Colonic mucosa (tissue), 4 donors: ENCODE measurements at regions not wholly inside any gene's neighbourhood (a gene's known extent, or its start where the extent isn't known, plus 50 kb on each side); places are given as distances from the start of the nearest gene placed in this dataset.

Experiments
- DNase-seq: peaks from one replicate; pipeline ENCODE4 v3.0.0-alpha.2; 2020
- H3K27ac ChIP-seq: fragments of 200-600 bp; one replicate; pipeline ENCODE4 v1.8.0; 2021
- H3K27me3 ChIP-seq: fragments of 200-600 bp; one replicate; pipeline ENCODE4 v1.8.0; 2021
- H3K36me3 ChIP-seq: fragments of 200-600 bp; one replicate; pipeline ENCODE4 v1.8.0; 2021
- H3K4me1 ChIP-seq: fragments of 200-600 bp; one replicate; pipeline ENCODE4 v1.8.0; 2021; ENCODE audit warnings: mild to moderate bottlenecking
- H3K4me3 ChIP-seq: fragments of 200-600 bp; one replicate; pipeline ENCODE4 v1.8.0; 2021
- H3K9ac ChIP-seq, 2 donors: one replicate each; pipeline ENCODE4 v1.7.0; 2013; ENCODE audit warnings: control low read depth in 2 of 2, low read depth in 2 of 2, low read length in 2 of 2
- H3K9me3 ChIP-seq: fragments of 200-600 bp; one replicate; pipeline ENCODE4 v1.8.0; 2021
- CTCF ChIP-seq: fragments of 200-600 bp; IDR thresholded peaks from one replicate; pipeline ENCODE4 v1.8.0; 2022; ENCODE audit warnings: antibody characterized with exemption, mild to moderate bottlenecking
- intact Hi-C: fragments of 100-400 bp; cut with DNase I; formaldehyde crosslinking; loops from one replicate; pipeline ENCODE4 v1.14.1; 2022
- donor health status: healthy.
- donor health status: DM: no; HTN: no; CAD: no.
- donor health status: DM: no; HTN: no; CAD: no.

DNA sequence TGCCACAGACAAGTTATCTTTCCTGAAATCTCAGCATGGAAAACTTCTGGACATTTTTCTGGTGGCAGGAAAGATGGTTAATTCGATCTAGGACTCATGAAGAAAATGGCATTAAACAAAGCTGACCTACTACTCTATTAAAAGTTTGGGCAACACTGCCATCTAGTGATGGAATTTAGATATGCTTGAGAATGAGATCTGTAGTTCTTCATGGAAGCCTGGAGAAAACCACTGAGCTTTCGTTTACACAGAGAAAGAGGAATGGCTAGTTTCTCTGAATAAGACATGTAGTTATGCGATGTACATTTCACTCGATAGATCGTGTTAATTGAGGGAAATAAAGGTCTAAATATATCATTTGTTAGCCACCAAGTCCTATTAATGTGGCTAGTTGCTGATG lies 51.7 kb upstream of the CHRDL1 start:
- no peak overlapping the region for H3K4me3 ChIP-seq
- DNase-seq: peak; percentile 24
- intact Hi-C loops: loop anchor here (5.0 kb wide), 1 partner anchor 395 kb away; no protein-coding TSS in a partner anchor
- no peaks in the 10 kb centered on the region for H3K4me1 ChIP-seq
- no peaks in the 10 kb centered on the region for H3K9me3 ChIP-seq
- H3K27me3 ChIP-seq: peaks cover 6% of the 10 kb centered on the region
- peak; percentile 59 for TF ChIP-seq CTCF
- no peak overlapping the region for H3K9ac ChIP-seq
- no peaks in the 10 kb centered on the region for H3K36me3 ChIP-seq
- no peak overlapping the region for H3K27ac ChIP-seq

- intact Hi-C loops: loop anchor here (5.0 kb wide), 1 partner anchor 394 kb away; no protein-coding TSS in a partner anchor
- no peaks in the 10 kb centered on the region for H3K4me1 ChIP-seq
- TF ChIP-seq CTCF: no peak
- H3K36me3 ChIP-seq: no peaks in the 10 kb centered on the region
- no peak overlapping the region for H3K4me3 ChIP-seq
- peaks cover 6% of the 10 kb centered on the region for H3K27me3 ChIP-seq
- H3K27ac ChIP-seq: no peak overlapping the region
- H3K9ac ChIP-seq: no peak overlapping the region
- no peaks in the 10 kb centered on the region for H3K9me3 ChIP-seq
- no peak for DNase-seq
Observed at GRCh38 chrX:110846071-110846470, 50.5 kb upstream of the CHRDL1 start.
